NCI-H345 treated with DMSO at 0.1 percent for 48 hours (cell line): ENCODE measurements at regions not wholly inside any gene's neighbourhood (a gene's known extent, or its start where the extent isn't known, plus 50 kb on each side); places are given as distances from the start of the nearest gene placed in this dataset.

Experiments used
- DNase-seq: peaks from one replicate; lab custom pipeline; 2025; ENCODE audit not compliant: unreplicated experiment; lab: John Stamatoyannopoulos, UW

- no peak for DNase-seq
These were observed 51.6 kb upstream of the NLRP1 start for GRCh38 chr17:5635949-5636348.

GRCh38 chr17:5638596-5638995 lies 54.3 kb upstream of the NLRP1 start:
- DNase-seq, result no peak

- DNase-seq, result no peak
These were observed 56.4 kb upstream of the NLRP1 start for GRCh38 chr17:5640726-5641125.

- DNase-seq, result no peak
These were observed 58.4 kb upstream of the NLRP1 start for GRCh38 chr17:5642752-5643151.

GRCh38 chr17:5644065-5644464 lies 59.8 kb upstream of the NLRP1 start:
- no peak for DNase-seq

- no peak for DNase-seq
These were observed 67.0 kb upstream of the NLRP1 start for GRCh38 chr17:5651348-5651747.

- no peak for DNase-seq
These were observed 77.3 kb upstream of the NLRP1 start for GRCh38 chr17:5661491-5662125.

- DNase-seq, result no peak
These were observed 78.2 kb upstream of the NLRP1 start for GRCh38 chr17:5662409-5663085.

- no peak for DNase-seq
These were observed 80.9 kb upstream of the NLRP1 start for GRCh38 chr17:5665164-5665563.

GRCh38 chr17:5667871-5668270 lies 83.6 kb upstream of the NLRP1 start:
- DNase-seq, result no peak

GRCh38 chr17:5668557-5669138 lies 84.3 kb upstream of the NLRP1 start:
- no peak for DNase-seq

- DNase-seq, result no peak
These were observed 84.9 kb upstream of the NLRP1 start for GRCh38 chr17:5669191-5669590.

- DNase-seq, result no peak
These were observed 87.8 kb upstream of the NLRP1 start for GRCh38 chr17:5672141-5672540.

GRCh38 chr17:5672815-5673430 lies 88.6 kb upstream of the NLRP1 start:
- no peak for DNase-seq

- DNase-seq, result no peak
These were observed 91.5 kb upstream of the NLRP1 start for GRCh38 chr17:5675625-5676421.

GRCh38 chr17:5677620-5678019 lies 93.3 kb upstream of the NLRP1 start:
- no peak for DNase-seq

- DNase-seq, result no peak
These were observed 93.9 kb upstream of the NLRP1 start for GRCh38 chr17:5678171-5678570.

GRCh38 chr17:5680766-5681165 lies 96.5 kb upstream of the NLRP1 start:
- no peak for DNase-seq

GRCh38 chr17:5683241-5683640 lies 98.9 kb upstream of the NLRP1 start:
- DNase-seq, result no peak

- no peak for DNase-seq
These were observed 101.8 kb upstream of the NLRP1 start for GRCh38 chr17:5686074-5686635.

- DNase-seq, result no peak
These were observed 103.3 kb upstream of the NLRP1 start for GRCh38 chr17:5687646-5688045.
